K562 (cell line): ENCODE measurements at regions not wholly inside any gene's neighbourhood (a gene's known extent, or its start where the extent isn't known, plus 50 kb on each side); places are given as distances from the start of the nearest gene placed in this dataset.

ENCODE experiments used
- ATAC-seq: fragments of 200-7000 bp; cut with Tn5 transposase; 3 replicates; pipeline ENCODE4 v1.9.1; 2020; ENCODE audit warnings: moderate library complexity
- BruUV-seq: library from RNA; stranded (reverse); fragments of 400-500 nt; replicated peaks from 2 replicates; lab custom pipeline; 2021; lab: Mats Ljungman, UMichigan
- CTCF ChIA-PET: fragments of 300-600 bp; formaldehyde crosslinking; extraction: SDS; loops from one replicate; lab custom pipeline; 2021; ENCODE audit warnings: low intra/inter-chr PET ratio; lab: Yijun Ruan, JAX
- POLR2A ChIA-PET: fragments of 300-600, 350-650 bp; sonication (Branson Sonifier 250); formaldehyde crosslinking; extraction: SDS; loops from one replicate; lab custom pipeline; 2021; ENCODE audit warnings: antibody characterized with exemption, inconsistent platforms; lab: Yijun Ruan, JAX
- DNase-seq, 4 experiments: peaks; one replicate each; pipeline versions ENCODE4 v3.0.0 to v3.0.0-alpha.2; 2011 to 2018; ENCODE audit warnings: low spot score in 3 of 4, mixed read lengths in 3 of 4; ENCODE audit errors: extremely low read depth in 1 of 4
- FAIRE-seq: peaks from 2 replicates; lab custom pipeline; 2011; peaks lifted over from hg19 to GRCh38; lab: Jason Lieb, UNC
- H2AFZ ChIP-seq: 2 replicates; pipeline ENCODE4 v1.6.0; 2011; ENCODE audit warnings: low read depth, low read length, control low read depth, inconsistent platforms
- H3K27ac ChIP-seq: fragments of 200-600 bp; 3 replicates; pipeline ENCODE4 v1.8.0; 2011; ENCODE audit warnings: low read depth, mild to moderate bottlenecking, control low read depth, inconsistent platforms, low read length, moderate library complexity, mixed read lengths; ENCODE audit errors: extremely low read depth
- H3K27me3 ChIP-seq, 2 experiments: fragments of 300-600 bp in 1 of 2; 2 replicates in 1 of 2; 3 replicates in 1 of 2; pipeline versions ENCODE4 v1.6.0 to v1.8.0; 2011; ENCODE audit warnings: inconsistent platforms in 2 of 2, low read length in 2 of 2, mild to moderate bottlenecking in 1 of 2, mixed read lengths in 1 of 2, moderate library complexity in 1 of 2; ENCODE audit not compliant: control insufficient read depth in 2 of 2, insufficient read depth in 2 of 2
- H3K36me3 ChIP-seq: fragments of 300-600 bp; 3 replicates; pipeline ENCODE4 v1.8.0; 2011; ENCODE audit warnings: mild to moderate bottlenecking, low read length, inconsistent platforms; ENCODE audit not compliant: control insufficient read depth, insufficient read depth
- H3K4me1 ChIP-seq, 2 experiments: fragments of 200-600 bp in 1 of 2; replicated peaks in 1 of 2; 2 replicates in 1 of 2; 3 replicates in 1 of 2; pipeline versions ENCODE4 v1.5.1 to v1.8.0; 2011; ENCODE audit warnings: inconsistent platforms in 2 of 2, low read length in 2 of 2, mild to moderate bottlenecking in 1 of 2, mixed read lengths in 1 of 2, moderate library complexity in 1 of 2; ENCODE audit not compliant: control insufficient read depth in 2 of 2, insufficient read depth in 2 of 2
- H3K4me2 ChIP-seq: 2 replicates; pipeline ENCODE4 v1.6.1; 2011; ENCODE audit warnings: low read length, control low read depth, inconsistent platforms, mixed read lengths; ENCODE audit not compliant: insufficient read depth
- H3K4me3 ChIP-seq: fragments of 200-600 bp; sonication (generic), shearing (Covaris generic); 2 replicates; pipeline ENCODE4 v1.5.1; 2016; ENCODE audit warnings: control low read depth, inconsistent platforms
- H3K79me2 ChIP-seq: fragments of 200-600 bp; 3 replicates; pipeline ENCODE4 v1.8.0; 2011; ENCODE audit warnings: low read length, inconsistent platforms; ENCODE audit not compliant: control insufficient read depth, insufficient read depth
- H3K9ac ChIP-seq, 2 experiments: 2 replicates each; pipeline versions ENCODE4 v1.6.0 to v1.6.1; 2011; ENCODE audit warnings: low read depth in 2 of 2, low read length in 2 of 2, control low read depth in 1 of 2, inconsistent platforms in 1 of 2, mild to moderate bottlenecking in 1 of 2, mixed read lengths in 1 of 2; ENCODE audit not compliant: insufficient read depth in 1 of 2
- H3K9me1 ChIP-seq: one replicate; pipeline ENCODE4 v1.6.0; 2011; ENCODE audit warnings: inconsistent platforms, mild to moderate bottlenecking, low read length, moderate library complexity; ENCODE audit not compliant: control insufficient read depth, insufficient read depth
- H3K9me3 ChIP-seq: replicated peaks from 2 replicates; pipeline ENCODE4 v1.5.1; 2011; ENCODE audit warnings: low read depth, low read length, inconsistent platforms; ENCODE audit not compliant: control insufficient read depth, insufficient read depth
- H4K20me1 ChIP-seq: replicated peaks from 2 replicates; pipeline ENCODE4 v1.6.1; 2011; ENCODE audit warnings: low read length, inconsistent platforms, mixed read lengths; ENCODE audit not compliant: control insufficient read depth, insufficient read depth
- ATF1 ChIP-seq, 2 experiments: fragments of 450-650 bp in 1 of 2; IDR thresholded peaks; 2 replicates each; pipeline ENCODE4 v1.6.1; 2016; ENCODE audit warnings: missing compliant biosample characterization in 1 of 2, missing genetic modification characterization in 1 of 2
- ATF3 ChIP-seq, 2 experiments: fragments of 450-650 bp in 1 of 2; sonication (generic) in 1 of 2; formaldehyde crosslinking in 1 of 2; IDR thresholded peaks in 1 of 2; conservative IDR thresholded peaks in 1 of 2; 2 replicates each; pipeline versions ENCODE4 v1.6.1 to v1.8.1; 2016 to 2023; ENCODE audit warnings: mild to moderate bottlenecking in 2 of 2, moderate library complexity in 2 of 2, inconsistent platforms in 1 of 2, missing genetic modification reagents in 1 of 2
- COPS2 ChIP-seq: fragments of 450-650 bp; conservative IDR thresholded peaks from 2 replicates; pipeline ENCODE4 v1.6.1; 2016; ENCODE audit warnings: mild to moderate bottlenecking, moderate library complexity
- CSDE1 ChIP-seq, 2 experiments: fragments of 450-650 bp; IDR thresholded peaks; 2 replicates each; pipeline ENCODE4 v1.6.1; 2016; ENCODE audit warnings: mild to moderate bottlenecking in 1 of 2
- DACH1 ChIP-seq: fragments of 450-650 bp; IDR thresholded peaks from 2 replicates; pipeline ENCODE4 v1.6.1; 2018; ENCODE audit not compliant: partially characterized antibody
- ESRRB ChIP-seq: fragments of 250-450 bp; sonication (Bioruptor Pico); IDR thresholded peaks from 2 replicates; pipeline ENCODE4 v1.5.0; 2020; ENCODE audit warnings: mild to moderate bottlenecking, moderate library complexity, borderline replicate concordance
- ETV5 ChIP-seq: sonication (generic); formaldehyde crosslinking; IDR thresholded peaks from 2 replicates; pipeline ENCODE4 v1.4.0; 2020; ENCODE audit warnings: low read depth, mild to moderate bottlenecking, missing genetic modification reagents
- FOXA3 ChIP-seq, 2 experiments: fragments of 450-650 bp in 1 of 2; sonication (generic) in 1 of 2; formaldehyde crosslinking; IDR thresholded peaks in 1 of 2; conservative IDR thresholded peaks in 1 of 2; 2 replicates each; pipeline versions ENCODE4 v1.4.0 to v1.8.0; 2020 to 2022; ENCODE audit warnings: mild to moderate bottlenecking in 2 of 2, missing genetic modification reagents in 1 of 2
- HOXB6 ChIP-seq: fragments of 250-450 bp; sonication (Bioruptor Pico); IDR thresholded peaks from 2 replicates; pipeline ENCODE4 v1.5.1; 2022; ENCODE audit warnings: mild to moderate bottlenecking, borderline replicate concordance
- L3MBTL2 ChIP-seq: fragments of 450-650 bp; IDR thresholded peaks from 2 replicates; pipeline ENCODE4 v1.6.1; 2016; ENCODE audit warnings: mild to moderate bottlenecking, moderate library complexity
- POLR2AphosphoS2 ChIP-seq: IDR thresholded peaks from 2 replicates; pipeline ENCODE4 v1.6.1; 2012; ENCODE audit warnings: low read length, improper control_type of control experiment
- RBM39 ChIP-seq: fragments of 200-400 bp; formaldehyde crosslinking; optimal IDR thresholded peaks from 2 replicates; pipeline ENCODE3; 2018; ENCODE audit warnings: low read depth, low read length
- RUNX1 ChIP-seq: sonication (generic); IDR thresholded peaks from 2 replicates; pipeline ENCODE4 v1.6.1; 2016; ENCODE audit warnings: antibody characterized with exemption, low read depth
- SMARCC2 ChIP-seq: fragments of 450-650 bp; IDR thresholded peaks from 2 replicates; pipeline ENCODE4 v1.6.1; 2017; ENCODE audit warnings: antibody characterized with exemption, moderate library complexity, mild to moderate bottlenecking, low read depth
- SREBF2 ChIP-seq: sonication (generic); formaldehyde crosslinking; IDR thresholded peaks from 2 replicates; pipeline ENCODE4 v1.4.0; 2020; ENCODE audit warnings: mild to moderate bottlenecking, missing genetic modification reagents
- U2AF1 ChIP-seq: fragments of 200-400 bp; formaldehyde crosslinking; optimal IDR thresholded peaks from 2 replicates; pipeline ENCODE3; 2017; ENCODE audit warnings: mild to moderate bottlenecking, low read depth, low read length, moderate library complexity
- XRCC4 ChIP-seq: IDR thresholded peaks from one replicate; pipeline ENCODE4 v1.6.1; 2011; ENCODE audit not compliant: insufficient read depth, insufficient read length; ENCODE audit errors: extremely low read depth
- ZNF444 ChIP-seq: fragments of 250-450 bp; sonication (Bioruptor Pico); IDR thresholded peaks from 2 replicates; pipeline ENCODE4 v1.4.0; 2020; ENCODE audit warnings: mild to moderate bottlenecking, moderate library complexity
- WGBS: fragments of 100-300 bp; shearing (Covaris generic); methylation state at CpG from one replicate; pipeline ENCODE4 v1.1.6; 2016; ENCODE audit warnings: low coverage, mixed read lengths; ENCODE audit not compliant: insufficient coverage; ENCODE audit errors: missing lambda C conversion rate; 5-methylcytosine and 5-hydroxymethylcytosine counted together
- in situ Hi-C: fragments of 300-500 bp; cut with MboI; formaldehyde crosslinking; loops from 4 replicates; pipeline ENCODE4 v1.15.0; 2018; ENCODE audit warnings: inconsistent platforms, mixed read lengths
- intact Hi-C: fragments of 100-400 bp; cut with micrococcal nuclease; formaldehyde crosslinking; loops from 2 replicates; pipeline ENCODE4 v1.14.2; 2022
- TF ChIP-seq, protein P1 (sequence below): fragments of 450-650 bp; IDR thresholded peaks from 2 replicates; pipeline ENCODE4 v1.6.1; 2016

DNA sequence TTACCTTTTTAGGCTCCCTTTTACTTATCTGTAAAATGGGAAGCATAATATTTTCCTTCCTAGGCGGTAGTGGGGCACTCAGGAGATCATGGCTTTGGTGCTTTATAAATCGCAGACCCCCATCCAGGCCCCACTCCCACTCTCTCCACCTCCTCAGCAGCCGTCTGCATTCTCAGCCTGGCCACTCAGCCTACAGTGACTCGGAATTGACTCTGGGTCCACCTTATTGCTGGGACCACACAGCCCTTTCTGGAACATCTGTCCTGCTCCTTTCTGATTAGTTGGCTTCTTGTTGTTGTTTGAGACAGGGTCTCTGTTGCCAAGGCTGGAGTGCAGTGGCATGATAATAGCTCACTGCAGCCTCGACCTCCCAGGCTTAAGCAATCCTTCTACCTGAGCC is 76.5 kb downstream of the RPLP1 start:
- ChIA-PET POLR2A (interaction anchor here (0.7 kb wide), 1 partner anchor 447 kb away, joined by 3 read pairs; no protein-coding TSS in a partner anchor), CTCF (no interaction called here)
- no peak overlapping the region for H3K9ac ChIP-seq
- BruUV-seq: no TSS peak
- no peak for FAIRE-seq
- H4K20me1 ChIP-seq: peaks cover 4% of the 10 kb centered on the region; the same call in 1 of the 2 replicates
- no peaks in the 10 kb centered on the region for H3K9me1 ChIP-seq
- H3K27me3 ChIP-seq: peaks cover 15 to 61% of the 10 kb centered on the region in 2 experiments; a peak in 4 of 5 replicates
- WGBS: 1% methylated on average over 5 of the region's 5 CpGs
- in situ Hi-C loops: no loop called here
- no peak for DNase-seq
- ATAC-seq: no peak
- H3K4me3 ChIP-seq: no peak overlapping the region
- TF ChIP-seq CSDE1 (IDR thresholded peaks at IDR 0.05) (no peak), ATF3 (IDR thresholded peaks at IDR 0.05) (no peak), ATF3 (CRISPR knock-in tag; conservative IDR thresholded peaks at IDR 0.05) (no peak), DACH1 (no peak), HOXB6 (CRISPR knock-in tag) (no peak), FOXA3 (CRISPR knock-in tag; conservative IDR thresholded peaks at IDR 0.05 in 1 of 2, IDR thresholded peaks at IDR 0.05 in 1 of 2) (no peak), COPS2 (no peak), SREBF2 (no peak), SMARCC2 (no peak), RUNX1 (no peak), POLR2AphosphoS2 (no peak), ETV5 (CRISPR knock-in tag) (no peak), L3MBTL2 (no peak), U2AF1 (no peak), ATF1 (CRISPR knock-in tag; IDR thresholded peaks at IDR 0.05) (no peak), ATF1 (tag; IDR thresholded peaks at IDR 0.05) (no peak), XRCC4 (no peak), ZNF444 (no peak), RBM39 (no peak), ESRRB (CRISPR knock-in tag) (no peak)
- TF ChIP-seq, protein P1, sequence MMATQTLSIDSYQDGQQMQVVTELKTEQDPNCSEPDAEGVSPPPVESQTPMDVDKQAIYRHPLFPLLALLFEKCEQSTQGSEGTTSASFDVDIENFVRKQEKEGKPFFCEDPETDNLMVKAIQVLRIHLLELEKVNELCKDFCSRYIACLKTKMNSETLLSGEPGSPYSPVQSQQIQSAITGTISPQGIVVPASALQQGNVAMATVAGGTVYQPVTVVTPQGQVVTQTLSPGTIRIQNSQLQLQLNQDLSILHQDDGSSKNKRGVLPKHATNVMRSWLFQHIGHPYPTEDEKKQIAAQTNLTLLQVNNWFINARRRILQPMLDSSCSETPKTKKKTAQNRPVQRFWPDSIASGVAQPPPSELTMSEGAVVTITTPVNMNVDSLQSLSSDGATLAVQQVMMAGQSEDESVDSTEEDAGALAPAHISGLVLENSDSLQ: no peak
- TF ChIP-seq, all 486 proteins: peak for 0
- H3K27ac ChIP-seq: no peak overlapping the region
- H3K79me2 ChIP-seq: no peaks in the 10 kb centered on the region
- H3K4me1 ChIP-seq: peaks cover 0 to 3% of the 10 kb centered on the region in 2 experiments; a peak in 1 of 5 replicates
- no peaks in the 10 kb centered on the region for H3K36me3 ChIP-seq
- intact Hi-C loops: no loop called here
- H3K9me3 ChIP-seq: no peaks in the 10 kb centered on the region
- H3K4me2 ChIP-seq: no peak overlapping the region
- H2AFZ ChIP-seq: no peak overlapping the region
